Psoas muscle (tissue), 7 donors: ENCODE measurements at regions not wholly inside any gene's neighbourhood (a gene's known extent, or its start where the extent isn't known, plus 50 kb on each side); places are given as distances from the start of the nearest gene placed in this dataset.
"Not testable (repeated sequence)": the region's sequence is repeated elsewhere in the genome, so short reads cannot be mapped to it uniquely, and the experiment has no call there.

Experiments
- ATAC-seq, 4 donors: fragments of 200-7000 bp; cut with Tn5 transposase; one replicate each; pipeline ENCODE4 v1.9.1; 2020; ENCODE audit warnings: moderate library complexity in 3 of 4, mild to moderate bottlenecking in 2 of 4
- DNase-seq, 2 donors: peaks; one replicate each; pipeline ENCODE4 v3.0.0-alpha.2; 2020
- H3K27ac ChIP-seq: fragments of 200-600 bp; one replicate; pipeline ENCODE4 v1.8.0; 2022
- H3K27me3 ChIP-seq, 3 donors: fragments of 200-600 bp in 1 of 3; one replicate each; pipeline versions ENCODE4 v1.6.1 to v1.8.0; 2013 to 2022; ENCODE audit warnings: low read length in 2 of 3, mild to moderate bottlenecking in 2 of 3, moderate library complexity in 1 of 3; ENCODE audit not compliant: insufficient read depth in 3 of 3
- H3K36me3 ChIP-seq, 2 donors: fragments of 200-600 bp in 1 of 2; one replicate each; pipeline versions ENCODE4 v1.6.1 to v1.8.0; 2013 to 2022; ENCODE audit warnings: low read depth in 1 of 2, mild to moderate bottlenecking in 1 of 2, moderate library complexity in 1 of 2; ENCODE audit not compliant: insufficient read depth in 1 of 2
- H3K4me1 ChIP-seq: fragments of 200-600 bp; one replicate; pipeline ENCODE4 v1.8.0; 2022
- H3K4me3 ChIP-seq: fragments of 200-600 bp; one replicate; pipeline ENCODE4 v1.8.0; 2022; ENCODE audit warnings: mild to moderate bottlenecking
- H3K9me3 ChIP-seq: fragments of 200-600 bp; one replicate; pipeline ENCODE4 v1.8.0; 2022
- CTCF ChIP-seq: fragments of 200-600 bp; IDR thresholded peaks from one replicate; pipeline ENCODE4 v1.8.0; 2022; ENCODE audit warnings: antibody characterized with exemption
- WGBS, 3 donors: extraction: QIAGEN DNeasy Blood & Tissue Kit; methylation state at CpG; one replicate each; pipeline versions ENCODE4 v1.1.6 to v1.1.7; 2013; 5-methylcytosine and 5-hydroxymethylcytosine counted together
- intact Hi-C, 2 donors: fragments of 100-400 bp; cut with DNase I; formaldehyde crosslinking; loops; one replicate each; pipeline versions ENCODE4 v1.11.0 to v1.14.2; 2022
- donor health status: healthy with polysubstance abuse.
- donor health status: DM: no; HTN: no; CAD: no; lungs with moderate emphysema.
- donor health status: Bipolar disorder and iron deficiency.
- donor health status: healthy.
- donor health status: DM: yes; HTN: yes; CAD: no.
- donor health status: DM: no; HTN: no; CAD: no.
- donor health status: DM: yes; HTN: yes; CAD: no.

- no peak overlapping the region for H3K4me3 ChIP-seq
- intact Hi-C loops: no loop called here
- no peak for TF ChIP-seq CTCF
- H3K9me3 ChIP-seq: no peaks in the 10 kb centered on the region
- no peaks in the 10 kb centered on the region for H3K36me3 ChIP-seq
- whole genome bisulfite sequencing, 3 donors: 50 to 78% (median 67%) methylated on average over 3 of the region's 3 CpGs
- no peaks in the 10 kb centered on the region for H3K27me3 ChIP-seq
- ATAC-seq (no peak), DNase-seq (no peak)
- H3K4me1 ChIP-seq: no peaks in the 10 kb centered on the region
- H3K27ac ChIP-seq: no peak overlapping the region
Observed at GRCh38 chr7:130789436-130789835, 55.4 kb upstream of the KLF14 start.

GRCh38 chr7:130791746-130792145 is 57.7 kb upstream of the KLF14 start:
- Histone ChIP-seq H3K36me3 (no peaks in the 10 kb centered on the region), H3K4me1 (peaks cover 3% of the 10 kb centered on the region), H3K27me3 (no peaks in the 10 kb centered on the region), H3K9me3 (no peaks in the 10 kb centered on the region), H3K27ac (no peak overlapping the region), H3K4me3 (no peak overlapping the region)
- WGBS, 3 donors: 79 to 84% (median 84%) methylated on average over 4 of the region's 4 CpGs
- TF ChIP-seq CTCF: no peak
- ATAC-seq (no peak), DNase-seq (no peak)
- intact Hi-C loops: no loop called here

- WGBS, 3 donors: 47 to 61% (median 58%) methylated on average over 9 of the region's 9 CpGs
- Histone ChIP-seq H3K4me3 (no peak overlapping the region), H3K27ac (no peak overlapping the region), H3K4me1 (peaks cover 3% of the 10 kb centered on the region), H3K9me3 (no peaks in the 10 kb centered on the region), H3K27me3 (no peaks in the 10 kb centered on the region), H3K36me3 (no peaks in the 10 kb centered on the region)
- DNase-seq (no peak), ATAC-seq (no peak)
- intact Hi-C loops: no loop called here
- TF ChIP-seq CTCF: no peak
Observed at GRCh38 chr7:130793855-130794618, 60.0 kb upstream of the KLF14 start.

GRCh38 chr7:130794619-130794922 is 60.6 kb upstream of the KLF14 start:
- Histone ChIP-seq H3K27me3 (no peaks in the 10 kb centered on the region), H3K4me1 (peaks cover 3% of the 10 kb centered on the region), H3K27ac (no peak overlapping the region), H3K9me3 (no peaks in the 10 kb centered on the region), H3K36me3 (no peaks in the 10 kb centered on the region), H3K4me3 (no peak overlapping the region)
- no peak for DNase-seq
- intact Hi-C loops: no loop called here
- 68 to 73% (median 72%) methylated on average over 3 of the region's 3 CpGs for WGBS, 3 donors
- ATAC-seq: no peak
- TF ChIP-seq CTCF: no peak

- H3K4me3 ChIP-seq, H3K27ac ChIP-seq, ATAC-seq, H3K27me3 ChIP-seq, intact Hi-C loops, DNase-seq, H3K36me3 ChIP-seq, H3K9me3 ChIP-seq, H3K4me1 ChIP-seq: not testable (repeated sequence)
- 50 to 99% (median 99%) methylated on average over 2 of the region's 2 CpGs for WGBS, 3 donors
Observed at GRCh38 chr7:130796425-130796824, 62.4 kb upstream of the KLF14 start.
